GM18858 (cell line): ENCODE measurements at regions not wholly inside any gene's neighbourhood (a gene's known extent, or its start where the extent isn't known, plus 50 kb on each side); places are given as distances from the start of the nearest gene placed in this dataset.
"Not testable (repeated sequence)": the region's sequence is repeated elsewhere in the genome, so short reads cannot be mapped to it uniquely, and the experiment has no call there.

Source experiments
- ATAC-seq: cut with Tn5 transposase; IDR thresholded peaks from one replicate; pipeline ENCODE4 v1.9.1; 2021; ENCODE audit not compliant: unreplicated experiment

GRCh38 chr5:135100431-135100830 lies 66.4 kb upstream of the PITX1 start:
- ATAC-seq, result no peak

- ATAC-seq, result no peak
Measured at GRCh38 chr5:135100011-135100410, 66.0 kb upstream of the PITX1 start.

- ATAC-seq, result no peak
Measured at GRCh38 chr5:135097390-135097789, 63.4 kb upstream of the PITX1 start.

GRCh38 chr5:135095871-135096270 lies 61.8 kb upstream of the PITX1 start:
- ATAC-seq, result no peak

GRCh38 chr5:135095052-135095715 lies 61.2 kb upstream of the PITX1 start:
- no peak for ATAC-seq

- ATAC-seq, result no peak
Measured at GRCh38 chr5:135094339-135095051, 60.5 kb upstream of the PITX1 start.

- not testable (repeated sequence) for ATAC-seq
Measured at GRCh38 chr5:135093483-135093882, 59.5 kb upstream of the PITX1 start.

- no peak for ATAC-seq
Measured at GRCh38 chr5:135092476-135092875, 58.4 kb upstream of the PITX1 start.

- no peak for ATAC-seq
Measured at GRCh38 chr5:135091286-135091685, 57.3 kb upstream of the PITX1 start.

- ATAC-seq, result no peak
Measured at GRCh38 chr5:135089912-135090311, 55.9 kb upstream of the PITX1 start.

- no peak for ATAC-seq
Measured at GRCh38 chr5:135088911-135089310, 54.9 kb upstream of the PITX1 start.

GRCh38 chr5:135087950-135088349 lies 53.9 kb upstream of the PITX1 start:
- no peak for ATAC-seq

GRCh38 chr5:135085936-135086725 lies 52.1 kb upstream of the PITX1 start:
- no peak for ATAC-seq

- no peak for ATAC-seq
Measured at GRCh38 chr5:135085133-135085935, 51.3 kb upstream of the PITX1 start.
